SHP77 (cell line): ENCODE measurements at regions not wholly inside any gene's neighbourhood (a gene's known extent, or its start where the extent isn't known, plus 50 kb on each side); places are given as distances from the start of the nearest gene placed in this dataset.

Source experiments
- DNase-seq, 2 experiments: peaks; one replicate each; lab custom pipeline; 2025; lab: John Stamatoyannopoulos, UW

DNA sequence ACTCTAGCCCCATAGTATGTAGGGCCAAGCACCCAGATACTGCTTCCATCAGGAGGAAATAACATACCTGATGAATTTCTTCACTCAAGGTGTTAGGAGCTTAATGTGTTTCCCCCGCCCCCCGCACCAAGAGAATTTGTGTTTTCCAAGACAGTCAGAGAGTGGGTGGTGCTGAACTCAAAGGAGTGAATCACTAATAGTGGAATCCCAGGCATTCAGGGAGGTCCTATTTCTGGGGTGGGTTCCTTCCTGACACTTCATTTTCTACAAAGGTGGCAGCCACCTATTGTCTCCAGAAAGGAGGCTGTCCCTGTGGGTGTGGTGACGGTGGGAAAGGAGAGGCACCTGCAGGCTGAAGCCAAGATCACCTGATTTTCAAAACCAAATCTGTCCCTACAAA is 50.8 kb upstream of the ELF5 start:
- DNase-seq: no peak

DNA sequence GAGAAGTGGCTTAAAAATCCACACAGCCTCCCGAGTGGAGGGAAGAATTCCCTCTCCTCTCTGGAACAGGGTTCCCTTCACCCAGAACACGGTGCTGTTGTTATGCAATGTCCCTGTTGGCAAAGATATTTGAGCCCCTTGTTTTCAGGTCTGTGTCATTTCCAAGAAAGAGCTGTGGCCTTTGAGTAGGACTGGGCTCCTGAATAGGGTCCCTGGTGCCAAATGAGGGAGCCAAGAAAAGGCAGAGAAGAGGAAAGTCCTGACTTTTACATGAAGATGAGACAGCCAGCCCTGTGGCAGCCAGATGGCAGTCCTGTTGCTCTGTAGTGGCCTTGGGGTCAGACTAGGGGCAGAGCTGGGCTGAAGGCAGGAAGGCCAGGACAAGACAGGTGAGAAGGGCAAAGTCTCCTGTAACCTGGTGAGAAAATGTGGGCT is 51.2 kb upstream of the ELF5 start:
- DNase-seq: no peak

GRCh38 chr11:34565417-34566207 is 52.0 kb upstream of the ELF5 start:
- DNase-seq: peak in 1 of 2 experiments; percentile 8

DNA sequence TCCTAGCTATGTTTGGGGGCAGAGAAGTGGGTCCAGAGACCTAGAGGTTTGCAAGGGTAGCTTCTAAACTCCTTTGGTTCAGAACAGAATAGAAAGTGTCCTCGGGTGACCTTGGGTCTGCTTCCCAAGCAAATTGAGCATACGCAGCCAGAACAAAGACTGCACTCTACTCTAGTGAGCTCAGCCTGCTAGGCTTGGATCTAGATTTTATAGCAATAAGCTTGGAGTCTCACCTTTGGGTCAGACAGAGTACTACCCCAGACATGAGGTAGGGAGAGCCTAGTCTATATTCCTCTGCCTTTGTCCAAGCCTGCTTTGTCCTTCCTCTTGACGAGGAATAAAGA is 52.6 kb upstream of the ELF5 start:
- no peak for DNase-seq

- no peak for DNase-seq
Observed at GRCh38 chr11:34566736-34567135, 53.1 kb upstream of the ELF5 start.

- no peak for DNase-seq
Observed at GRCh38 chr11:34567733-34568132, 53.2 kb upstream of the EHF start.

DNA sequence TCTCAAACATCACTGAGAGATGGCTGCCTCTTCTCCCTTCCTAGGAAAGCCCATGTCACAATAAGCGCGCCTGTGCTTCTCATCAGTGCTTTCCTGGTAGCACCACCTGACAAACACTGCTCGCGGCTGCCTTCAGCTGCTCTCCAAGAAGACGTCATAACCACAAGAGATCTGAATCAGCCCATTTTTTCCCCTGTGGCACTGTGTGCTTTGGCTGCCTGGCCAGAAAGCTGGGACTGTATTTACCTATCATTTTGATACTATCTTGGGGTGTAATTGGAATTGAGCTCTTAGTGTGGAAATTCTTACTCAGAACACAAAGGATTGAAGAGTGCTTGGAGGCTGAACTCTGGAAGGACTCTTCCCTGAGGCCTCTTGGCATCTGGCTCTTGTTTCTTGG is 50.3 kb upstream of the EHF start:
- no peak for DNase-seq
